ENCODE measurements at regions not wholly inside any gene's neighbourhood (a gene's known extent, or its start where the extent isn't known, plus 50 kb on each side); places are given as distances from the start of the nearest gene placed in this dataset.

DNA sequence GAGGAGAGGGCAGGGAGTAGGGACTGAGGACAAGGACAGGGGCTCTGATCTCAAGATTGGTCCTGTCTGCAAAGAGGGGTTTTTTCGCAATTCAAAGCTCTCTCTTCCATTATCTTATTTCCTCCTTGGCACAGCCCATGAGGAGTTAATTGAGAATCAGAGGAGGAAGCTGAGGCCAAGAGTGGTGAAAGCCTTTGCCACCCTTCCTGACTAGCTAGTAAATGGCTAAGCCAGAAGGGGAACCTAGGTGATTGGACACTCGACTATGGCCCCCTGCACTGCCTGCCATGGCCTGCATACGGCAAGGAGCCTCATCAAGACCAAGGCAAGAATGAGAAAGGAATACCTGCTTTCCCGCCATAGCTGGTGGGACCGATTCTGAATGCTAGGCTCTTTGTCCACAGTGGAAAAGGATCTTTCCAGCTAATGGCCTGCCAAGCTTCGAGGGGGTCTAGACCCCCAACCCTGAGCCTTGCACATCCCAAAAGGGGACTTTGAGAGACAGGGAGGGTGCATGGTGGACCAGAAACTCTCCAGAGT lies 237.9 kb downstream of the HAUS1 start:
- H3K27me3 ChIP-seq (ENCODE audit: control insufficient read depth in 2 of 2, insufficient read depth in 2 of 2, low read length in 2 of 2), result peaks cover 6 to 8% of the 10 kb centered on the region in 2 experiments
- dilution Hi-C loops (cut with MboI; ENCODE audit: extremely low pct_ligation_motif_present, low sequenced_read_pairs) (no loop called here), intact Hi-C loops (cut with micrococcal nuclease) (no loop called here)
- no peak overlapping the region for H3K9ac ChIP-seq (replicated peaks; ENCODE audit: extremely low read depth, insufficient read depth, low read length)
- no peaks in the 10 kb centered on the region for H3K79me2 ChIP-seq (ENCODE audit: control insufficient read depth, insufficient read depth, low read length)
- ChIA-PET CTCF (no interaction called here), POLR2A (no interaction called here)
- no peak overlapping the region for H3K4me3 ChIP-seq (replicated peaks in 1 of 3; ENCODE audit: insufficient read depth in 1 of 3, low read depth in 1 of 3, low read length in 3 of 3)
- no peaks in the 10 kb centered on the region for H3K4me1 ChIP-seq (ENCODE audit: control insufficient read depth, extremely low read depth, insufficient read depth, low read length)
- no peak for TF ChIP-seq POLR2AphosphoS5 (IDR thresholded peaks at IDR 0.05; ENCODE audit: insufficient read depth, low read depth, low read length)
- TF ChIP-seq CTCF (IDR thresholded peaks at IDR 0.05; ENCODE audit: extremely low read depth in 1 of 2, insufficient read depth in 1 of 2, low read depth in 1 of 2, low read length in 2 of 2), result no peak
- TF ChIP-seq, protein P1, sequence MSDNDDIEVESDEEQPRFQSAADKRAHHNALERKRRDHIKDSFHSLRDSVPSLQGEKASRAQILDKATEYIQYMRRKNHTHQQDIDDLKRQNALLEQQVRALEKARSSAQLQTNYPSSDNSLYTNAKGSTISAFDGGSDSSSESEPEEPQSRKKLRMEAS (IDR thresholded peaks at IDR 0.05; ENCODE audit: insufficient read depth, insufficient read length), result no peak
- no peak for TF ChIP-seq FOS (IDR thresholded peaks at IDR 0.05; ENCODE audit: borderline replicate concordance, insufficient read depth, low read length)
- no peak for TF ChIP-seq GATA2 (IDR thresholded peaks at IDR 0.05; ENCODE audit: insufficient read depth, insufficient read length, low read depth, low read length)
- no peak for TF ChIP-seq POLR2A (IDR thresholded peaks at IDR 0.05; ENCODE audit: low read depth, low read length)
- TF ChIP-seq EZH2 (IDR thresholded peaks at IDR 0.05; ENCODE audit: borderline replicate concordance, low read depth, low read length, severe bottlenecking), result no peak
- no peak for TF ChIP-seq MYC (IDR thresholded peaks at IDR 0.05; ENCODE audit: low read depth, low read length)
- no peak for TF ChIP-seq JUN (IDR thresholded peaks at IDR 0.05; ENCODE audit: borderline replicate concordance, insufficient read depth, insufficient read length, low read depth)
- FAIRE-seq (no peak), DNase-seq (ENCODE audit: low read depth, low spot score) (no peak)
- no peak overlapping the region for H2AFZ ChIP-seq (ENCODE audit: low read depth, low read length)
- no peak overlapping the region for H3K4me2 ChIP-seq (ENCODE audit: insufficient read depth, low read length)
- no TSS peak for BruUV-seq (replicated peaks)
- H4K20me1 ChIP-seq (replicated peaks; ENCODE audit: control insufficient read depth, extremely low read depth, insufficient read depth, low read length), result no peaks in the 10 kb centered on the region
- no peaks in the 10 kb centered on the region for H3K9me1 ChIP-seq (replicated peaks; ENCODE audit: control insufficient read depth, extremely low read depth, insufficient read depth, low read length)
- H3K27ac ChIP-seq (ENCODE audit: insufficient read depth, low read depth, low read length), result no peak overlapping the region
- no peaks in the 10 kb centered on the region for H3K9me3 ChIP-seq (replicated peaks; ENCODE audit: control insufficient read depth, insufficient read depth, low read length)
- H3K36me3 ChIP-seq (ENCODE audit: control insufficient read depth in 2 of 2, extremely low read depth in 1 of 2, insufficient read depth in 2 of 2, low read length in 2 of 2), result no peaks in the 10 kb centered on the region
